ENCODE measurements at regions not wholly inside any gene's neighbourhood (a gene's known extent, or its start where the extent isn't known, plus 50 kb on each side); places are given as distances from the start of the nearest gene placed in this dataset.
"Not testable (repeated sequence)": the region's sequence is repeated elsewhere in the genome, so short reads cannot be mapped to it uniquely, and the experiment has no call there.

DNA sequence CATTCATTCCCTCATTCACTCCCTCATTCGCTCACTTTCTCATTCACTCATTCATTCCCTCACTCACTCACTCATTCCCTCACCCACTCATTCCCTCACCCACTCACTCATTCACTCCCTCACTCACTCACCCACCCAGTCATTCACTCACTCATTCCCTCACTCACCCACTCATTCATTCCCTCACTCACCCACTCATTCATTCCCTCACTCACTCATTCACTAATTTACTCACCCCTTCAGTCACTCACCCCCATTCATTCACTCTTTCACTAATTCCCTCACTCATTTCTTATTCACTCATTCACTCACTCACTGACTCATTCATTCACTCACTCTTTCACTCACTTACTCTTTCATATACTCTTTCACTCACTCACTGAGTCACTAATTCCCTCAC is 303.1 kb downstream of the C16orf95 start:
- DNase-seq (ENCODE audit: low spot score) (no peak), FAIRE-seq (no peak)

GRCh38 chr16:87015021-87015420 is 302.2 kb downstream of the C16orf95 start:
- no peak for FAIRE-seq
- DNase-seq (ENCODE audit: low spot score) = no peak

GRCh38 chr16:87016046-87017035 is 300.9 kb downstream of the C16orf95 start:
- FAIRE-seq = no peak
- DNase-seq (ENCODE audit: low spot score) = no peak

DNA sequence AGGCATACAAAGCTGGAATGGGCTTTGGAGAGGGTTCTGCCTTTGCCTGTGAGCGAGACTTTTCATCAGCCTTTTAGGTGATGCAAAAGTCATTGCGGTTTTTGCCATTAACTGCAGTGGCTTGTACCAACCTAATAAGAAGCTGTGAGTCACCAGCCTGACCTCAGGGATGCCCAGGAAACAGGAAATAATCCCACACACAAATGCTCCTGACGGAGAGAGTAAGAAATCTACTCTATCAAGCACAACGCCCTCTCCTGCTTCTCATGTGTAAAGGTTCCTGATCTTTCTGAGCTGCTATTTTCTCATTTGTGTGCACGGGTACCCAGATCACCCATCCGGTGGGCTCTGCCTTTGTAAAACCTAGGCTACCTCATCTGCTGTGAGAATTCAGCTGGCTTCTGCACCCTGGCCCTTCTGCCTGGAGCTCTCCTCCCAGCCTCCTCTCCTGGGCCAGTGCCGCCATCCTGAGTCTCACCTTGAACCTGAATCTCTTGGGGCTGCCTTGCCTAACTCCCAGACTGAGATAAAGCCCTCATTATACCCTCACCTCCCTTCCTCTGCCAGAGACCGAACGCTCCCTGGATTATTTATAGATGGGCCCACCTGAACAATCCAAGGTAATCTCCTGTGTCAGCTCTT is 299.7 kb downstream of the C16orf95 start:
- FAIRE-seq (peak; percentile 95), DNase-seq (ENCODE audit: low spot score) (peak; percentile 96)

- FAIRE-seq (no peak), DNase-seq (ENCODE audit: low spot score) (no peak)
These were observed 291.5 kb downstream of the C16orf95 start for GRCh38 chr16:87025676-87026075.

DNA sequence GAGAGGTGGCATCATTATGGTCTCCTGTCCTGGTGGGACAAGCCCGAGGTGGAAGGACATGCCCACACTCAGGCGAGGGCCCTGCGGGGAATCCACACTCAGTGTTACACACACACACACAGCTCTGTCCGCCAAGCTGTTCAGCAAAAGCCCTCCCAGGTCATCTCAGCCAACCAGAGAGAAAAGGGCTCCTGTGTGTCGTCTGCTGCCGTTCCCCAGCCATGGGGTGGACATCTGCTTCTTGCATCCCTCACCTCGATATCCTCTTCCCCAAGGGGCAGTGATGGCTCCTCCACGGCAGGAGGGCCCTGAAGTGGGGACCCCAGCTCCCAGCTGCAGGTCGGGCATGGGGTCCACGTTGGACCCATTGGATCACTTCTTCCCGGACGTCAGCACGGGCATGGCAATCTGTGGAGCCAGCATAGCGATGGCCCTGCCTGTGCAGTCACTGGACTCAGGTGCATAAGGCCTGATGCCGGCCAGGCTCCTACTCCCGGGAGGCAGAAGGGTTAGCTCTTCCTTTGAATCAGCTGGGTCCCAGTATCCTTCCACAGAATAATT is 290.1 kb downstream of the C16orf95 start:
- DNase-seq (ENCODE audit: low spot score) (no peak), FAIRE-seq (no peak)

DNA sequence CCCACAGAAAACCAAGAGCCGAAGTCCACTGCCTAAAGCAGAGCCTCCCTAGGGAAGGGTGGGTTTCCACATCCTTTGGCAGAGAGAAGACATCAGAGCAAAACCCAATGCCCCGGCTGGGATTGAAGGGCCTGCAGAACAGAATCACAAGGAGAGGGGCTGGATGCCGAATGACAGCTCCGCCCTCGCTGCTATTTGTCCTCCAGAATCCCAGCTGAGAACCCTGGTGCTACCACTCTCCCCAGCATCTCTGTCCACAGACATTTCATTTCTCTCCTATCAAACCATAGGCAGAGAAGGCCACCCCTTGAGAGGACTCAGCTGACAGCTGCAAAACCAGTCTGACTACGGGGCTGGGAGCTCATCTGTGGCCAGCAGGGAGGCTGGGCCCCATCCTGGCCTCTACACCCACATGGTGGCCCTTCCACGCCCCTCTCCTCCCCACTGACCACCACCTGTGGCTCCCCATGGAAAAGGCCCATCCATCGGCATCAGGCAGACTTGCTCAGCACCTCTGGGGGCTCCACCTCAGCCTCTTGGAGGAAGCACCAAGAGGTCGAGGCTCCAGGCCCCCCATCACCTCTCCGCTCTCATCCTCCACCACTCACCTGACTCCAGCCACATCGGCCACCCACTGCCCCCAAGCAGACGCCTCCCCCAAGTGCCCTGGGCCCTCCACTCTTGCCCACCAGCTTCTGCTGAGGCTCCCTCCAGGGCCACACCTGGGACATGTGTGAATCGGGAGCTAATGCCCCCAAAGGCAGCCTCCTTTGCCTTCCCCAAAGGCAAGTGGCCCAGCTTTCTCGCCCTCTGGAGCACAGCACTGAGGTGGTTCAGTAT is 288.5 kb downstream of the C16orf95 start:
- DNase-seq (ENCODE audit: low spot score) (no peak), FAIRE-seq (no peak)

DNA sequence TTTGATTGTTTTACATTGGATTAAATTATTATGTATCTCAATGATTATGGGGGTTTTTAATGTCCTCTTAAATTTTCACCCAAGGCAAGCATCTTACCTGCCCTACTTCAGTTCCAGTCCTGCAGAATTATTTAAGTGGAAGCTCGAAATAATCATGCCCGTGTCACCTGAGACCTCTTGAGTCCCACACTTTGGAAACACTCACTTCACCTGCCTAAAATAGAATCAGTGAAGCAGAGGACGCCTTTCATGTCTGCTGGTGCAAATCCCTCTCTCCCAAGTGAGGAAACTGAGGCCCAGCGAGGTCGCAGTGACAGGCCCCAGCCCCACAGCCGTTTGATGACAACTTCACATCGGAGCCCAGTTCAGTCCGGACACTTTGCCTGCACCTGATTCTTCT is 284.6 kb downstream of the C16orf95 start:
- DNase-seq (ENCODE audit: low spot score) (no peak), FAIRE-seq (no peak)

DNA sequence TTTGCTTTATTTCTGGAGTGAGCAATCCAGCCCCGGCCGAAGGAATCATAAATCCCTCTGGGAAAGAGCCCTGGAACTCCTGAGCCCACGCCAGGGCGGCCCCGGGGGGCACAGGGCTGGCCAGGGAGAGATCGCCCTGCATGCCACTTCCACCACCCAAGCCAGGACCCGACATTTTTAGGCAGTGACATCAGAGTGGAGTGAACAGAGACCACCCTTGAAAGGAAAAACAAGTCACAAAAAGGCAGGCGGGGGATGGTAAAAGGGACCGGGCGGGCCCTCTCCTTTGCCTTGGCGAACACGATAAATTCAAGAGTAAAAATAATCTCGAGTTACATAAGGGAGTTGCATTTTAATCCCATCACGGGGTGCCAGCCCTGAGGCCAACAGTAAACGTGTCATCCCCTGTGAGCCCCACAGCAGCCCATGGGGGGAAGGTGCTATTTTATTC is 284.1 kb downstream of the C16orf95 start:
- no peak for FAIRE-seq
- no peak for DNase-seq (ENCODE audit: low spot score)

GRCh38 chr16:87033541-87034300 is 283.5 kb downstream of the C16orf95 start:
- DNase-seq (ENCODE audit: low spot score) (no peak), FAIRE-seq (no peak)

DNA sequence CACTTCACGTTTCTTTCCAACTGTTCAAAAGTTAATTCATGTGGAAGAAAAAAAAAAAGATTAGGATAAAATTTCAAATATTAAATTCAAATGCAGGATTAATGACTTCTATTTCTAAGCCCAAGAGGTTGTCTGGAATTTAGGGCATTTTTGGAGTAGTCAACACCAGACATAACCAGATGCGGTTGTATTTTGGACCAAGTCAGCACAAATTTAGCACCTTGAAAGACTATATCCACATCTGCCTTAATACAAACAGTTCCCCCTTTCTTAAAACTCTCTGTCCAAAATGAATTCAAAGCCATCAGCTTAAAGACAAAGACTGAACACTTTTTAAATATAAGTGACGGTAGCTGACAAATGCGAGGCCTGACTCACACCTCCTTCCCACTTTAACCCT is 282.9 kb downstream of the C16orf95 start:
- FAIRE-seq = no peak
- no peak for DNase-seq (ENCODE audit: low spot score)

GRCh38 chr16:87035053-87035452 is 282.1 kb downstream of the C16orf95 start:
- DNase-seq (ENCODE audit: low spot score) = no peak
- FAIRE-seq = no peak

- FAIRE-seq = no peak
These were observed 280.2 kb downstream of the C16orf95 start for GRCh38 chr16:87037012-87037411.

DNA sequence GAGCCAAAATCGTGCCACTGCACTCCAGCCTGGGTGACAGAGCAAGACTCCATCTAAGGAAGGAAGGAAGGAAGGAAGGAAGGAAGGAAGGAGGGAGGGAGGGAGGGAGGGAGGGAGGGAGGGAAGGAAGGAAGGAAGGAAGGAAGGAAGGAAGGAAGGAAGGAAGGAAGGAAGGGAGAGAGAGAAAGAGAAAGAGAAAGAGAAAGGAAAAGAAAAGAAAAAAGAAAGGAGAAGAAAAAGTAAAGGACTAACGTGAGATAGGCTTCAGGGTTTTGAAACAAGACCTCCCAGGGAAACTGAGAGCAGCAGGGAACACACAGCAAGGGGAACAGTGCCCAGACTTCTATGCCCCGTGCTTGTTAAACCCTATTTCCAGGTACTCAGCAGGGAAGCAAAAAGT is 278.7 kb downstream of the C16orf95 start:
- FAIRE-seq; DNase-seq (ENCODE audit: low spot score): not testable (repeated sequence)

More at GRCh38 chr16:87037012-87037411, 280.2 kb downstream of the C16orf95 start:
- DNase-seq (ENCODE audit: low spot score) = no peak

GRCh38 chr16:87040169-87041117 is 276.7 kb downstream of the C16orf95 start:
- DNase-seq (ENCODE audit: low spot score) (no peak), FAIRE-seq (no peak)

DNA sequence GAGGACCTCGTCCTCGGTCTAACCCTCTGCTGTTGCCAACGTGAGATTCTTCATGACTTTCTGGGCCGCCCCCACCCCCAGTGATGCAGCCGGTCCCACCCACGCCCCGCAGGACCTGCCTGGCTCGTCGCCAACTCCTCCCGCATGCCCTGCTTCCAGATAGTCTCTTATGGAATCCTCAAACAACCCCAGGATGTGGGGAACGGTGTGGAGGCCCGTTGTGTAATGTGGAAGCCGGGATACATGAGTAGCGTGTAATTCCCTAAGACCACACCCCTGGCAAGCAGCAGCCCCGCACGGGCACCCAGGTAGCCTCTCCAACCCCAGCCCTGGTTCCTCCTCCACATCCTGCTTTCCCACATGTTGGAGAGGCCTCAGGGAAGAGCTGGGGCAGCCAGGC is 275.9 kb downstream of the C16orf95 start:
- no peak for DNase-seq (ENCODE audit: low spot score)
- no peak for FAIRE-seq

DNA sequence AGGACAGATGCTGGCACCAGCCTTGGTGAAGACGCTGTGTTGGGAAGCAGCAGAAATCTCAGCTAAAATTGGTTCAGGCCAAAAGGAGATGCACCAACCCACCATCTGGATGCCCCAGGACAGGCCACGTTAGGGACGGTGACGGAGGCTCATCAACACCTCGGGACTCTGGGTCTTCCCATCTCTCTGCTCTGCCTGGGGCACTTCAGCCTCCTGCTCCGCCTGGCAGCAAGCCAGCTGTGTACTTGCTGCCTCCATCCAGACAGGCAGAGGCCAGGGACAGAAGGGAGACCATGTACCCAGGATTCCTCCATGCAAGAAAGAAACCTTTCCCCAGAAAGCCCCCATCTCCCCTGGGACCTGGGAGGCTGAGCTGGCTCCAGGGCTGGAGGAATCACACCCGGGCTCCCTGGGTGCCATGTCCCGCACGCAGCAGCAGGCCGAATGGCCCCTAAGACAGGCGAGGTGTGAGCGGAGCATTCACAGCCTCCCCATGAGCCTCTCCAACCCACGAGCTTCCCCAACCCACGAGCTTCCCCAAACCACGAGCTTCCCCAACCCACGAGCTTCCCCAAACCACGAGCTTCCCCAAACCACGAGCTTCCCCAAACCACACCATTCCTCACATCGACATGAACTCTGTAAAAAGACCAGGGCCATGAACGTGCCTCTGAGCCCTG is 274.5 kb downstream of the C16orf95 start:
- FAIRE-seq = no peak
- DNase-seq (ENCODE audit: low spot score) = no peak

- no peak for FAIRE-seq
- DNase-seq (ENCODE audit: low spot score) = no peak
These were observed 273.8 kb downstream of the C16orf95 start for GRCh38 chr16:87043231-87044031.
